ENCODE measurements at regions not wholly inside any gene's neighbourhood (a gene's known extent, or its start where the extent isn't known, plus 50 kb on each side); places are given as distances from the start of the nearest gene placed in this dataset.
"Not testable (repeated sequence)": the region's sequence is repeated elsewhere in the genome, so short reads cannot be mapped to it uniquely, and the experiment has no call there.

GRCh38 chr7:86058649-86059048 lies 585.1 kb upstream of the GRM3 start:
- Mint-ChIP-seq H3K36me3 (no peaks in the 10 kb centered on the region), H3K4me3 (no peak overlapping the region), H3K27ac (no peak overlapping the region), H3K27me3 (ENCODE audit: low read depth) (no peaks in the 10 kb centered on the region), H3K9me3 (peaks cover 30% of the 10 kb centered on the region), H3K4me1 (no peaks in the 10 kb centered on the region)
- no peak for DNase-seq (ENCODE audit: low spot score in 2 of 2, unreplicated experiment in 2 of 2)
- TF ChIP-seq CTCF (IDR thresholded peaks at IDR 0.05; ENCODE audit: unreplicated experiment), result no peak

- Mint-ChIP-seq H3K27me3 (ENCODE audit: low read depth) (peaks cover 3% of the 10 kb centered on the region), H3K27ac (no peak overlapping the region), H3K9me3 (peaks cover 13% of the 10 kb centered on the region), H3K4me3 (no peak overlapping the region), H3K36me3 (no peaks in the 10 kb centered on the region), H3K4me1 (no peaks in the 10 kb centered on the region)
- no peak for TF ChIP-seq CTCF (IDR thresholded peaks at IDR 0.05; ENCODE audit: unreplicated experiment)
- no peak for DNase-seq (ENCODE audit: low spot score in 2 of 2, unreplicated experiment in 2 of 2)
Measured at GRCh38 chr7:86050918-86051317, 592.8 kb upstream of the GRM3 start.

GRCh38 chr7:86049910-86050309 lies 593.8 kb upstream of the GRM3 start:
- Mint-ChIP-seq H3K4me3 (no peak overlapping the region), H3K36me3 (no peaks in the 10 kb centered on the region), H3K27ac (no peak overlapping the region), H3K9me3 (peaks cover 6% of the 10 kb centered on the region), H3K27me3 (ENCODE audit: low read depth) (peaks cover 3% of the 10 kb centered on the region), H3K4me1 (no peaks in the 10 kb centered on the region)
- TF ChIP-seq CTCF (IDR thresholded peaks at IDR 0.05; ENCODE audit: unreplicated experiment), result no peak
- no peak for DNase-seq (ENCODE audit: low spot score in 2 of 2, unreplicated experiment in 2 of 2)

GRCh38 chr7:86045197-86045596 lies 598.5 kb upstream of the GRM3 start:
- H3K9me3 Mint-ChIP-seq; H3K4me3 Mint-ChIP-seq; H3K27me3 Mint-ChIP-seq (ENCODE audit: low read depth); H3K36me3 Mint-ChIP-seq; DNase-seq (ENCODE audit: low spot score in 2 of 2, unreplicated experiment in 2 of 2); H3K4me1 Mint-ChIP-seq; H3K27ac Mint-ChIP-seq: not testable (repeated sequence)

- TF ChIP-seq CTCF (IDR thresholded peaks at IDR 0.05; ENCODE audit: unreplicated experiment), result no peak
- no peaks in the 10 kb centered on the region for H3K4me1 Mint-ChIP-seq
- H3K27ac Mint-ChIP-seq, result no peak overlapping the region
- H3K27me3 Mint-ChIP-seq (ENCODE audit: low read depth), result peaks cover 13% of the 10 kb centered on the region
- no peak for DNase-seq (ENCODE audit: low spot score in 2 of 2, unreplicated experiment in 2 of 2)
- H3K36me3 Mint-ChIP-seq, result no peaks in the 10 kb centered on the region
- no peaks in the 10 kb centered on the region for H3K9me3 Mint-ChIP-seq
- H3K4me3 Mint-ChIP-seq, result no peak overlapping the region
Measured at GRCh38 chr7:86025807-86026206, 617.9 kb upstream of the GRM3 start.

- H3K27me3 Mint-ChIP-seq (ENCODE audit: low read depth), result no peaks in the 10 kb centered on the region
- H3K4me1 Mint-ChIP-seq, result no peaks in the 10 kb centered on the region
- no peaks in the 10 kb centered on the region for H3K36me3 Mint-ChIP-seq
Measured at GRCh38 chr7:86013662-86014061, 630.0 kb upstream of the GRM3 start.

More at GRCh38 chr7:86013662-86014061, 630.0 kb upstream of the GRM3 start:
- Mint-ChIP-seq H3K4me3 (no peak overlapping the region), H3K27ac (no peak overlapping the region), H3K9me3 (no peaks in the 10 kb centered on the region)
- no peak for DNase-seq (ENCODE audit: low spot score in 2 of 2, unreplicated experiment in 2 of 2)
- TF ChIP-seq CTCF (IDR thresholded peaks at IDR 0.05; ENCODE audit: unreplicated experiment), result no peak
